ENCODE measurements at regions not wholly inside any gene's neighbourhood (a gene's known extent, or its start where the extent isn't known, plus 50 kb on each side); places are given as distances from the start of the nearest gene placed in this dataset.

GRCh38 chr6:82622461-82622860, 258.8 kb downstream of the TPBG start:
- no peak for TF ChIP-seq ZNF398 (tag by site-specific recombination; IDR thresholded peaks at IDR 0.05)
- no peak for TF ChIP-seq ZNF596 (tag by site-specific recombination; IDR thresholded peaks at IDR 0.05)
- no peak for TF ChIP-seq ZNF10 (tag by site-specific recombination; IDR thresholded peaks at IDR 0.05)
- no peak for TF ChIP-seq HOXC10 (CRISPR knock-in tag; IDR thresholded peaks at IDR 0.05)
- no peak for TF ChIP-seq ATF2 (tag by site-specific recombination; IDR thresholded peaks at IDR 0.05; ENCODE audit: low read depth)
- TF ChIP-seq ZNF639 (tag by site-specific recombination; IDR thresholded peaks at IDR 0.05) = no peak
- TF ChIP-seq CTCF (tag by site-specific recombination; IDR thresholded peaks at IDR 0.05) = no peak
- no peak for TF ChIP-seq ZNF558 (tag by site-specific recombination; IDR thresholded peaks at IDR 0.05)
- TF ChIP-seq ZNF830 (tag by site-specific recombination; IDR thresholded peaks at IDR 0.05; ENCODE audit: low read depth) = no peak
- TF ChIP-seq OVOL3 (tag by site-specific recombination; IDR thresholded peaks at IDR 0.05) = no peak

All from HEK293 (cell line).